Fibroblast of upper back skin (primary cell): ENCODE measurements at regions not wholly inside any gene's neighbourhood (a gene's known extent, or its start where the extent isn't known, plus 50 kb on each side); places are given as distances from the start of the nearest gene placed in this dataset.

ENCODE experiments used
- DNase-seq: peaks from one replicate; pipeline ENCODE4 v3.0.0-alpha.2; 2013

DNA sequence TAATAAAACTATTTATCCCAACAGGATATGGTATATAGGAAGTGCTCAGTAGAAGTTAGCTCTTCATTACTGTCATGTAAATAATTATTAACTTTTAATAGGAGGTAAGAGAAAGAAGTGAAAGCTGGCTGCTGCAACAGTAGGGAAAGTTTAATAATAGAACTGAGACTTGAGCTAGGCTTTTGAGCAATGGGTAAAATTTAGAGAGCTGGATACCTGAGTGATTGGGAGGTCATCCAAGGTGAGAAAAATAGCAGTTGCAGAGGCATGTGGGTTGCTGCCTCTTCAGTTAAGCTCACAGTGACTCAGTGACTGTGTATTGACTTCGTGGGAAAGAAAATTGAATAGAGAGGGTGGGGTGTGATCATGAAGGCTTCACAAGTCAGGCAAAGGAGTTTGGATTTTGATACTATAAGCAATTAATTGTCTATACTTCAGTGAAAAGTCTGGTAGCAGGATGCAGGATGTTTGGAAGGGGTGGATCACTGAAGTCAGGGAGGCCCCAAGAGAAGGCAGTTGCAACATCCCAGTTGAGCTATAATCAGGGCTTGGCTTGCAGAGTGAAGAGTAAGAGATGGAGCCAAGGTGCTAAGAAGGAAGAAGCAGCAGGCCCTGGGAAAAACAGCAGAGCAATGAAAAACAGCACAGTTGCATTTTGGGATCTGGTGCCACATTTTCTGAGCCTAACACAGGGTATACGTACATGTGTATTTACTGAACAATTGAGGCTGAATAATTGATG lies 172.0 kb upstream of the FRMD6 start:
- peak; percentile 64 for DNase-seq

DNA sequence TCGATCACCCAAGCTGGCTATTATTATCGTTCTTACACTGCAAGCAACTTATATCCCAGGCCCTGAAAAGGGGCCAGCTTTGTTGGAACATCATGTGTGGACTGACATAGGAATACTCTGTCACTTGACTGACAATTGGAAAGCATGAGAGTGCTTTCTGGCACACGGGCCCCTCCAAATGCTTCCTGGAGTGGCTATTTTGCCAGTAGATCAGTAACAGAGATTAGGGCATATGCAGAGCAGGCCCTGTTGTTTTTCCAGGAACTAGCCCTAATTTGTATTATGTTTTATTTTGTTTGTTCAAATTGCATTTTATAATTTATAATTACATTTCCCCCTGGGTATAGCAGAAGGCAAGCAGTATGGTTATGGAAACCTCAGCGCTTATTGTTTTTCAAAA lies 170.1 kb upstream of the FRMD6 start:
- DNase-seq, result no peak

DNA sequence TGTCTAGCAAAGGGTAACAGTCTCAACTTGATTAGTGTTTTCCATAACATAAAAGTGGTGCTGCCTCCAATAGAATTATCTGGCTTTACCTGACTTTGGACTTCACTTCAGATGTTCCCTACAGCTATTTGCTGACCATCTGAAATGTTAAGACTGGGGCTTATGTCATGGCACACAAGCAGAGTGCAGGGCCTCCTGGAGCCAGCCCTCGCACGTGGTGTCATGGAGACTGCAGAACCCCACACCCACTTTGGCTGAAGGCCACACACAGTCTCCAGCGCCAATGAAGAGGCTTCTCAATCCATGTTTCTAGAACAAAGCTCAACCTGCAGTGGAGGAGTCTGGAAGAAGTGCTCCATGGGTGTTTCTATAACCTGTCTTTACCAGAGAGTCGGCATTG lies 169.6 kb upstream of the FRMD6 start:
- no peak for DNase-seq

DNA sequence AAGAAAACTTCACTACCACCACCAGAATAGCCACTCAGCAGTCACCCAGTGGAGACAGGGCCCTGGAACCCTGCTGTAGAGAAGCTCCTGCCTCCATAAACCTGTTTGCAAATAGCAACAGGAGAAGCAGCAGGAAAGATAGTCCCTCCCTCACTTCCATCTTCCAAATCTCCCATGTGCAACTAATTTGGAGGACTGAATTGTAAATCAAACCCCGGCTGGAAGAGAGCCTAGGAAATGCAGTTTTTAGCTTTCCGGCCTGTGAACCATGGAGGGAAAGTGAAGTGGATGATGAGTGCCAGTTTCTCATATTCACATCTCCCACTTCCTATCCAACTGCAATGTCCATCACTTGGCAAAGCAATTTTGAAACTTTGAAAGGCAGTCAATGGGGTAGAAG lies 167.2 kb upstream of the FRMD6 start:
- DNase-seq, result peak; percentile 64

DNA sequence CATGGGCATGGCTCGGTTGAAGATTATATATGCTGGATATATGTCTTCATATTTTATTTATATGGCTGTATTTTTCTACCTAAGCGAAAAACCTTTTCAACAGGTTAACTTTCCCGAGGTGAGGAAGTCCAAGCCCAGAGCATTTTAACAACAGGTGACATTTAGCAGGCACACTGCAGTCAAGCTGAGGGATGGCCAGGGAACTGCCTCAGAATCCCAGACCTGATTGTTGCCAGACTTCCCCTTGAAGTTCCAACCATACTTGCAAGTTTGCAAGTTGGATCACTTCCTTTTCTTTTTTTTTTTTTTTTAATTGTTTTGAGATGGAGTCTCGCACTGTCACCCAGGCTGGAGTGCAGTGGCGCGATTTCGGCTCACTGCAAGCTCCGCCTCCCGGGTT lies 166.0 kb upstream of the FRMD6 start:
- no peak for DNase-seq

DNA sequence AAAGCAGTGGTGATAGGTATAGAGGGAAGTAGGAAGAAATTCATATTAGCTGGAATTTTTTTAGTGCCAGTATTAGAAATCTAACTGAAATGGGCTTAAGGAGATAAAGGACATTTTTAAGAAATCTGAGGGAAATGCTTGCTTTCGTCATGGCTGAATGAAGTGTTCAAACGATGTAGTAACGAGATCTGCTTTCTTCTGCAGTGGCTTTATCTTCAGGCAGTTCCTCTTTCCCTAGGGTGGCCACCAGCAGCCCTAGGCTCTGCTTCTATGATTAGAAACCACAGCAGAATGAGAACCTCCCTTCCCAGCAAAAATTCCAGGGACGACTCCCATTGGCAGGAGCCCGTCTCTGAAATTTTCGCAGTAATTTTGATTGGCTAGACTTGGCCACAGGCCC lies 163.9 kb upstream of the FRMD6 start:
- DNase-seq, result no peak

DNA sequence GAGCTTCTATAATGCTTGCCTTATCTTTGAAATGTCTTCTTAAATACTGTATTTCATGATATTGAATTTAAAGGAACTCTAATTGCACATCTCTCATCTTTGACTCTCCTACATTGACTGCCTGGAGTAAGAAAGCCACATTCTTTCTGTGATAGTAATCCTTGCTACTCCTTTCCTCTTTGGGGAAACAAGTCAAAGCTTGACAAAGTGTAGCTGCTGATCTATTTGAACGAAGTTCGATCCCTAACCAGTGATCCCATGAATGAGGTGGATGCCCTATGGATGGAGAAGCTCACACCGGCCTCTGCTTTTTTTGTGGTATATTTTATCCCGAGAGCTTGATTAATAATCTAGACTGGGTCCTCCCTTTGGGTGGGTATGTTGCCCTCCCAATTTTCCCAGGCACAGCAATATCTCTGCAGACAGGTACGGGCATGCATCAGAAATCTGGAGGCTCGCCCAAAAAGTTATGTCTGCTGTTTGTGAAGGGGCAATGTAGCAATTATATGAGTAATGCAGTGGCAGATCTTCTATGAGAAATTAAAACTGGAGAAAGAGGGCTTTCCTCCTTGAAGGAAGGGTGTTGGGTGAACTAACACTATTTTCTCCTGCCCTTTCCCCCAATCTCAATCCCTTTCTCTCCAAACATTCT lies 163.0 kb upstream of the FRMD6 start:
- no peak for DNase-seq

DNA sequence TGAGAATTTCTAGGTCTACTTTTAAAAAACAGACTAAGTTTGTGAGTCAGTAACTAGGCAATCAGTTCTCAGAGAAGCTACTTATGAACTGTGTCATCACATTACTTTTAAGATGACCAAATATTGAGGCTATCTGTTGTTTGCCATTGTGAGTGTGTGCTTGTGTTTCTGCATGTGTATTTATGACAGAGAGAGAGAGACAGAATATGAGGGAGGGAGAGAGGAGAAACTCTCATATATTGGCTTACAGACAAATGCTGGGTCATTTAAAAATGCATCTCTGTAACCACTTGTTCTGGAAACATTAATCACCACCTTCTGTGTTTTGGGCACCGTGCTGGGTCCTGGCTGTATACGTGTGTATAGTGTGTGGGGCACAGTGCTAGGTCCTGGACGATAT lies 161.5 kb upstream of the FRMD6 start:
- peak; percentile 45 for DNase-seq

DNA sequence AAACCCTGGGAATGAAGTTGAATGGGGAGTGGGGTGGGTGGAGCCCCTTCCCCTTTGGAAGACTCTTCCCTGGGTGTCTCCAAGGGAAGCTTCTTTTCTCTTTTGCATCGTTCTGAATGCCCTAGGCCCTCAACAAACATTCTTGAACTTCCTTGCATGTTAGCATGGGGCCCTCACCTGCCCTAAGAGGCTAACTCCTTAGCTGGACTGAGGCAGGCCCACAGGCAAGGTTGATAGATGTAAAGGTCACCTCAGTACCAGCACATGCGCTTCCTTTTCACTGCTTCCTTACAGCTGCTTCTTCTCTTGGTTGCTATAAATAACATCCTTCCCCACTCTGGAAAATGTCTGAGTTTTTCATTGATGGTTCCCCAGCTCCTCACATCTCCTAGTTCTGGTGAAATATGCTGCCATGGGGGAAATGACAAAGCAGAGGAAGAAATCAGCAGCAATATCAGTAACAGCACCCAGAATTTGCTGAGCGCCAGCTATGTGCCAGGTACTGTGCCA lies 160.6 kb upstream of the FRMD6 start:
- DNase-seq, result no peak

DNA sequence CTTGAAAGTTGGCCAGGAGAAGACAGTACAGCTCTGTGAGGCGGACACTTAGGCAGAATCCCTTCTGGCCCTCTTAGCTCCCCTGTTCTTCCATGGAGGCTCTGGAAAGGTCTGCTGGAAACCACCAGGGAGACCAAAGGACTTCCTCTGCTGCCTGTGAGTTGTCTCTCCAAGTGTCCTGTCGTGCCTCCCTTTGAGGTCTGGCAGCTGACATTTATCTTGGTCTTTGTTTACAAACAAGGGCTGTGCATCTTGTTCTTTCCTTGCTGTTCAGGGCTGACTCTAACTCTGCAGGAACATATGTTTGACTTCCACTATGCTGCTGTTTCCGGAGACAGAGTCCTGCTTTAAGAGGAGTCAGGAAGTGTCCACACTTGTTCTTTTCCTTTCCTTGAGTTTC lies 159.9 kb upstream of the FRMD6 start:
- no peak for DNase-seq

DNA sequence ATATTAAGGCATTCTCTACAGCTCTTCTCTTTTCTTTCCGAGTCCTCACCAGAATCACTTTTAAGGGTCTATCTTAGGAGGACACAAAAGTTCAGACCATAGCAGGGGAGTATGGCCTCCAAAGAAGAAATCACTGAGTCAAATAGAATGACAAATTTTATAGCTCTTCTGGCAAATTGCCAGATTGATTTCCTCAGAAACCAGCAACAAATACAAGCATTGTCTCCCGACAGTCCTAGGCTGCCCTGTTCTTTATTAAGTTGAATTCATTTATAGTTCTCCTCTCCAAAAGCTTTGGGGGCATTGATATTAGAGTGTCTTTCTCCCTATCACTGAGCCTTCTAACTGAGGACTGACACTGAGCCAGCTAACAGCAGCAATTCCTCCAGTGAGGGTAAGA lies 156.4 kb upstream of the FRMD6 start:
- DNase-seq, result no peak

DNA sequence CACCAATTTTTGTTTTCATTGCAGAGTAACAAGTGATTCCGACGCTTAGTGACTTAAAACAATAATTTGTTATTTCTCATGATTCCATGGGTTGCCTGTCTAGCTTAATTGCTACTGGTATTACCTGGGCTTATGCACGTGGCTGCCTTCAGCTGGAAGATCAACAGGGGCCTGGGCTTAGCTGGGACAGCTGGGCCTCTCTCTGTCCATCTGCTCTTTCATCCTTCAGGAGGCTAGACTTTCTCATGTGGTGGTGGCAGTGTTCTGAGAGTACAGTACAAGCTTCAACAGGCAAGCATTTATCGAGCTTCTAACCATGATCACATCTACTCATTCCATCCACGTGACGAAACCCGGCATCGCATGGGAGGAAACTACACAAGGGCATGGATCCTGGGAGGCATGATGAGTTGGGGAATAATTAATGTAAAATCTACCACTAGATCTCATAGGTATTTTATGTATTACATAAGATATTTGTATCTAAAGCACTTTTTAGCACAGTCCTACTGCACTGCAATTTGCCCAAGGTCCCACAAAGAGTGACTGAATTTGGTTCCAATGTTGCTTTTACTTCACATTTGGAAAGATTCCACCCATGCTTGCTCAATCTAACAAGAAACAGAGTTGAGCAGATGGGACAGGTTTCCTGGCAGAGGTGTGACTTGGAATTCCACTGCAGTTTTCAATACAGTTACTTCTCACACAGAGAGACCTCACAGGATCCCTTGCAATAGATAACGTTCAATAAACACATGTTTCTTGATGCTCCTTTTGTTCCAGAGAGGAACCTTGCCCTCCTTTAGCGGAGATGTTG lies 153.1 kb upstream of the FRMD6 start:
- DNase-seq, result no peak

DNA sequence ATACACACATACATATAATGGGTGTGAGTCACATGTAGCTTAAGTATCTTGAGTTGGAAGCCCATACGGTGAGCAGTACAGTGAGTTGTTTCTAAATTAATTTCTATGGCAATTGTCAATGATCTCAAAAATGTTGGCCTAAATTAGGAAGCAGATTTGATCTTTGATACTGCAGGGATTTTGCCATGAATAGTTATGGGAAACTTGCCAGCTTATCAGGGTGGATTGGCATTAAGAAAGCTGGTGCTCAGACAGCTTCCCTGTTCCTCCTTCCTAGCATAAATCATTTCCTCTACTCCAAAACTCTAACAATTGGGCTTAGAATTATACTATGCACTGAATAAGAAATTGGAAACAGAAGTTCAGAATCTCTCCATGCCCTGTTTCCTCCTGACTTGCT lies 150.9 kb upstream of the FRMD6 start:
- no peak for DNase-seq

DNA sequence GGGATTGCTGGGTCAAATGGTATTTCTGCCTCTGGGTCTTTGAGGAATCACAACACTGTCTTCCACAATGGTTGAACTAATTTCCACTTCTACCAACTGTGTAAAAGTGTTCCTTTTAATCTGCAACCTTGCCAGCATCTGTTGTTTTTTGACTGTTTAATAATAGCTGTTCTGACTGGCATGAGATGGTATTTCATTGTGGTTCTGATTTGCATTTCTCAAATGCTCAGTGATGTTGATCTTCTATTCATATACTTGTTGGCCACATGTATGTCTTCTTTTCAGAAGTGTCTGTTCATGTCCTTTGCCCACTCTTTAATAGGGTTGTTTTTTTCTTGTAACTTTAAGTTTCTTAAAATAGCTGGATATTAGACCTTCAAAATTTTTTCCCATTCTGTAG lies 150.0 kb upstream of the FRMD6 start:
- no peak for DNase-seq

DNA sequence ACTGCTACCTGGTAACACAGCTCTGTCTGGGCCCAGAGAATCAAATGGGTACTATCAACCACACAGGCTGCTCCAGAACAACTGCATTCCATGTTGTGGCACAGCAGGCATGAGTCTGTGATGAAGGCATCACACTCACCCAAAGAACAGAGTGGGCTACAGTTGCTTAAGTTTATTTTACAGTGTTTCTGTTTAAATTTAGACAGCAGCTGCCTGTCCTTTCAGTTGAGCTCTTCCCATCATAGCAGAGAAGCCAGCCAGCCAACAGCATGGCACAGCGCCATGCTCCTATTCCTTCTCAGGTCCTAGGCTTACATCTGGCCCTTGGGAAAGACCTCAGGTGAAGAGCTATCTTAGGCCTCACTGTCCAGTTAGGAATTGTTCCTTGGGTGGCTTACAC lies 147.0 kb upstream of the FRMD6 start:
- DNase-seq, result no peak

DNA sequence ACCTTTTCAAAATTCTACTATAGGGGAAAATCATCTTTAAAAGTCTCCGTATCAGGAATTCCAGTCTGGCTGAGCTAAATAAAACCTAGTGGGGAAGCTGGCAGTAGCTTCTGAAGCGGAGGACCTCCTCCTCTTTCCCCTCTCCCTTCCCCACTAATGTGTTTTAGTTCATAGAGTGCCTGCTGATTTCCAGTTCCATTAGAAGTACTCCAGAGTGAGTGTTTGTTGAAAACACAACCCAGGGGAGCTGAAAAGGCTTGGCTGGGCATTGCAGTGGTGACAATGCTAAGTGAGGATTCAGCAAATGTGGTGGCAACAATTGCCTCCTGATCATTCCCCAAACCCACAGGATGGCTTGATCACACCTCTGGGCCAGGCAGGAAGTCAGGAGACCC lies 144.2 kb upstream of the FRMD6 start:
- DNase-seq, result peak; percentile 48

DNA sequence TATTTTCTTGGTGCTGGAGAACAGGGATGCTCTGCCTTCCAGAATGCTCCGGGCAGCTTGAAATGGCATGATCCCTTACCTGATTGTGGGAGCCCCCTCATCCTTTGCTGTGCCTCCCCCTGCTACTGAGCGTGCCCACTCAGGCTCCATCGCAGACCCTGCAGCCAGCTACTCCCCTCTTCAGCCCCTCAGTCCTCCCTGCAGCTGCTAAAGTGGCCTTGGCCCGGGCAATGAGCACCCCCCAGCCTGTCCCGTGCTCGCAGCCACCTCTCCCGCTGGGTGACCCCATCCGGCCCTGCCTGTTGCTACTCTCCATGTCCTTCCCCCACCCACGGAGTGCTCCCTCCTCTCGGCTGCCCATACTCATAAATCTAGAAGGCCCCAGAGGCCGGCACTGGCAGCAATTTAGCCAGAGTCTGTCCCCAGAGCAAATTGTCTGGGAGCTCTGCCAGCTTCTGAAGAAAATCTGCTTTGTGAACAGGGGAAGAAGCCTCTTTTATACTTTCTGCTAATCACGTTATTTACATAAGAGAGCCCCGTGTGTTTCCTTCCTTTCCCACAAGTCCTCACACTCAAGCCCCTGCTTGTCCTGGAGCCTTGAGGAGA lies 143.7 kb upstream of the FRMD6 start:
- peak; percentile 88 for DNase-seq

DNA sequence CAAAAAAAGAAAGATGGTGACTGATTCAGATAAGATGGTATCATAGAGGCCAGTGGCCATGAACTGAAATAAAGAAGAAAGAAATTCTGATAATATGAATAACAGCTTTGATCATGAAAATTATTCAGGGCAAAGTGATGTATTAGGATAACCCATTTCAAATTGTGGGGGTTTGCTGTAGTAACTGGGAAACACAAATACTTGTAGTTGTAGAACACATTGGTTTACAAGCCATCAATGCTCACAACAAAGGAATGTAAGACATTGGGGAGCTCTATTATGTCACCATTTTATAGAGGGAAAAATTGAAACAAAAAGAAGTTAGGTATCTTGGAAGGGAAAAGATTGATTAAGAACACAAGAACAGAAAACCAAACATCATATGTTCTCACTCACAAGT lies 140.4 kb upstream of the FRMD6 start:
- no peak for DNase-seq

DNA sequence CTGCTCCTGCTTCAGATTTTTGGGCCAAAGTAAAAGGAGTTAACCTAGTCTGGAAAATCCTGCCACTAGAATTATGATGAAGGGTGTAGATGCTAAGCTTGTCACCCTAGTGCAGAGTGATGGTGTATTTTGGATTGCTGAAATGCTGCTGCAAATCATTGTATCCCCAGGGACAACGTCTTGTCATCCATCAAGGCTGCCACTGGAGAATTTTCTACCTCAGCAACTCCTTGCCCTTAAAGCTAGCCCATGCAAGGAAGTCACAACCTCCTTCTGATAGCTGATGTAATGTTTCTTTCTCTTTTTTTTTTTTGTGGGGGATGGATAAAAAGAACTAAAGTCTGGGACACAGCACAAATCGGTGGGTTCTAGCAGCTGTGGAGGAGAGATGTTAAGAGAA lies 139.4 kb upstream of the FRMD6 start:
- DNase-seq, result peak; percentile 70

DNA sequence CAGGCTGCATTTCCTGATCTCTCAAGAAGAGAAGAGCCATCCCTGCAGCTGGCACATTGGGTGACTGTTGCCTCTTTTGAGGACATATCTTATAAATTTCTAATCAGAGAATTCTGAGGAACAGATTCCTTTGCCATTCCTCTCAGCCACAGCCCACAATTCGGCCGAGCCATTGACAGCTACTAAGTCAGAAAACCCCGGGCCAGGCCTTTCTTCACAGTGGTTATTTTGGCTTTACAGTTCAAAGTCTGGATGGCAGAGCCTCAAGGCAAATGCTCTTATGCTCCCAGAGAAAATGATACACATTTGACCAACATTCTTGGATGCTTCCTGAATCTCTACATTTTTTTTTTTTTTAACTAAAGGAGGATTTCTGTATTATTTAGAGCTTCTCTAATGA lies 138.4 kb upstream of the FRMD6 start:
- DNase-seq, result peak; percentile 39

DNA sequence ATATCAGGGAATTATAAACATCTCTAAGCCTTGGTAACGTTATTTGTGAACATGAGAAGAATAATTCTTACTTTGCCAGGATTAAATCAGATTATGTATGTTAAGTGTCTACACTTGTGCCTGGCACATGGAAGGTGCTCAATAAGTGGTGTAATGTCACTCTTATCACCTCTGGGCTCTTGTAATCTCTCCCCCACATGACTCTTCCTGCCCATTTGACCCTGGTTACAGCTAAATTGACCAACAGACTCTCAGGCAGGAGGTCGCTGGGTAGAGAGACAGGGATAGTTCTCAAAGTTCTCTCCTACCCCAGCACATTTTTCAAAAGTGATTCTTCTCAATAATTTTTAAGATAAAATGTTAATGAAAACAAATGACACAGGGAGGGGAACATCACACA lies 137.8 kb upstream of the FRMD6 start:
- no peak for DNase-seq

DNA sequence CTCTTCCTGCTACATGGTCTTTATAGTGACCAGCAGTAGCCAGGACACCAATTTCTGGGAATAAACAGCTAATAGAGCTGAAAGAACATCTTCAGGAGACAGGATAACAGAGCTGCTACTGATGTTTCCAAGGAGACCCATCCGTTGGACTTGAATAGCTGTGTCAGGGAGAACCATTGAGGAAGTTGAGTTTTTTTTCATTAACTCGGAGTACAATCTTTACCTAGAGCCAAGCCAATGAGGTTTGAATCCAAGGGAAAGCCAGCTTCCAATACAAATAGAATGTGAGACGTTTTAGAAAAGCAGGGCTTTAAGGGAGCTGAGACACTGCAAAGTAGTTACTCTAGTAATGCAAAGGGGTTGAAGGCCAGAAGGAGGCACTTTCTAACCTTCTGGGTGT lies 136.1 kb upstream of the FRMD6 start:
- no peak for DNase-seq

DNA sequence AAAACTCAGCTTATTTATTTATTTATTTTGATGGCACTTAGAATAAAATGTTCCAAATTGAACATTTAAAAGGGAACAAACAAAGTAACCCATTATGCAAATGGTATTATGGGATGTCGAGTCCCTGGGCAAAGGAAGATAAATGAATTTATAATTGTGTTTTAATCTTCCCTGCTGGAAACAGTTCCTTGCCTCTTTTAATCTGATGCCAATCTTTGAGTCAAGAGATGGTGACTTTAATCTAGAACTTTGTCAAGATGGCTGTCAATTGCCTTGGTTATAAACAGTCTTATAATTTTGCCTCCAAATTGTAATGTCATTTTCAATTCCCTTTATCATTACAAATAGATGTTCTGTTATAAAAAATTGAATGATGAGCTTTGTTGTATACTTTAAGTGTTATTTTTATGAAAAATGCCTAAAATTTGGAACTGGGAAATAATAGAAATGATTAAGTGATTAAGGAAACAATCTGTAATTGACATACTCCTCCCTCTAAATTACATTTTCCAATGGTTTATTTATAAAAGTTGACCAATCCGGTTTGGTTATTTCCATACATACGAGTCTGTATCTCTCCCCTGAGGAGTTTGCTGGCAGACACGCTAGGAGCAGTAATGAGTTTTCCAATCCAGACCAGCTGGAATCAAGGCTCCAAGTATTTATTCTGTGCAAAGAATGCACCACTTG lies 134.9 kb upstream of the FRMD6 start:
- peak; percentile 53 for DNase-seq
